Prostate gland (tissue), 2 donors: ENCODE measurements at regions not wholly inside any gene's neighbourhood (a gene's known extent, or its start where the extent isn't known, plus 50 kb on each side); places are given as distances from the start of the nearest gene placed in this dataset.

Experiments
- CTCF ChIP-seq, 4 experiments: fragments of 200-600 bp in 2 of 4; fragments of 450-650 bp in 2 of 4; sonication (generic) in 2 of 4; IDR thresholded peaks; 1 replicate in 3 of 4; 2 replicates in 1 of 4; pipeline ENCODE4 v1.5.1; 2016 to 2019; ENCODE audit warnings: antibody characterized with exemption in 4 of 4, mild to moderate bottlenecking in 2 of 4, moderate library complexity in 2 of 4
- POLR2A ChIP-seq: fragments of 450-650 bp; IDR thresholded peaks from one replicate; pipeline ENCODE4 v1.6.1; 2016; ENCODE audit warnings: antibody characterized with exemption, mild to moderate bottlenecking
- POLR2AphosphoS5 ChIP-seq: sonication (generic); formaldehyde crosslinking; IDR thresholded peaks from one replicate; pipeline ENCODE4 v1.6.1; 2017; ENCODE audit warnings: antibody characterized with exemption

- no peak for TF ChIP-seq CTCF (IDR thresholded peaks at IDR 0.05)
- no peak for TF ChIP-seq POLR2A
- no peak for TF ChIP-seq POLR2AphosphoS5
These were observed 247.1 kb upstream of the NT5C1B start for GRCh38 chr2:18836436-18836835.
